NT2/D1 (cell line): ENCODE measurements at regions not wholly inside any gene's neighbourhood (a gene's known extent, or its start where the extent isn't known, plus 50 kb on each side); places are given as distances from the start of the nearest gene placed in this dataset.

Experiments
- SUZ12 ChIP-seq: IDR thresholded peaks from 2 replicates; pipeline ENCODE4 v1.6.1; 2011; ENCODE audit not compliant: insufficient read length, insufficient read depth; ENCODE audit errors: extremely low read depth
- YY1 ChIP-seq: IDR thresholded peaks from 2 replicates; pipeline ENCODE4 v1.6.1; 2011; ENCODE audit not compliant: insufficient read length, insufficient read depth
- ZNF274 ChIP-seq: IDR thresholded peaks from 2 replicates; pipeline ENCODE4 v1.6.1; 2011; ENCODE audit warnings: mild to moderate bottlenecking, low read depth, low read length

GRCh38 chr1:173405834-173406233 lies 71.3 kb upstream of the PRDX6 start:
- TF ChIP-seq YY1, result no peak
- TF ChIP-seq SUZ12, result no peak
- TF ChIP-seq ZNF274, result no peak
